Fibroblast of lung (primary cell): ENCODE measurements at regions not wholly inside any gene's neighbourhood (a gene's known extent, or its start where the extent isn't known, plus 50 kb on each side); places are given as distances from the start of the nearest gene placed in this dataset.

Experiments
- DNase-seq, 2 donors: peaks; one replicate each; pipeline versions ENCODE4 v3.0.0 to v3.0.0-alpha.2; 2010; ENCODE audit warnings: low read depth in 2 of 2
- H2AFZ ChIP-seq: 2 replicates; pipeline ENCODE4 v1.5.1; 2012; ENCODE audit warnings: low read length, control low read depth, inconsistent platforms
- H3K27ac ChIP-seq: 2 replicates; pipeline ENCODE4 v1.5.1; 2011; ENCODE audit warnings: low read length, control low read depth; ENCODE audit not compliant: insufficient read depth
- H3K27me3 ChIP-seq: 2 replicates; pipeline ENCODE4 v1.5.1; 2011; ENCODE audit warnings: mild to moderate bottlenecking, low read length; ENCODE audit not compliant: control insufficient read depth, insufficient read depth
- H3K36me3 ChIP-seq: 2 replicates; pipeline ENCODE4 v1.5.1; 2011; ENCODE audit warnings: low read length; ENCODE audit not compliant: control insufficient read depth, insufficient read depth
- H3K4me1 ChIP-seq: 2 replicates; pipeline ENCODE4 v1.5.1; 2011; ENCODE audit warnings: low read length; ENCODE audit not compliant: control insufficient read depth, insufficient read depth; ENCODE audit errors: extremely low read depth
- H3K4me2 ChIP-seq: 2 replicates; pipeline ENCODE4 v1.5.1; 2011; ENCODE audit warnings: low read length, control low read depth; ENCODE audit not compliant: insufficient read depth; ENCODE audit errors: extremely low read depth
- H3K4me3 ChIP-seq, 4 experiments: fragments of 200-600 bp in 1 of 4; sonication (generic) in 1 of 4; replicated peaks in 1 of 4; 2 replicates each; pipeline ENCODE4 v1.5.1; 2011 to 2016; ENCODE audit warnings: low read length in 4 of 4, low read depth in 3 of 4, mild to moderate bottlenecking in 3 of 4, control low read depth in 2 of 4, inconsistent platforms in 1 of 4, mixed read lengths in 1 of 4; ENCODE audit not compliant: insufficient read depth in 1 of 4; ENCODE audit errors: control extremely low read depth in 1 of 4
- H3K79me2 ChIP-seq: 2 replicates; pipeline ENCODE4 v1.5.1; 2012; ENCODE audit warnings: mild to moderate bottlenecking, low read length, inconsistent platforms; ENCODE audit not compliant: control insufficient read depth, insufficient read depth
- H3K9ac ChIP-seq: 2 replicates; pipeline ENCODE4 v1.5.1; 2011; ENCODE audit warnings: mild to moderate bottlenecking, low read length, control low read depth; ENCODE audit not compliant: insufficient read depth
- H3K9me3 ChIP-seq: 2 replicates; pipeline ENCODE4 v1.5.1; 2012; ENCODE audit warnings: low read depth, low read length; ENCODE audit not compliant: control insufficient read depth, insufficient read depth
- H4K20me1 ChIP-seq: 2 replicates; pipeline ENCODE4 v1.5.1; 2011; ENCODE audit warnings: low read length; ENCODE audit not compliant: control insufficient read depth, insufficient read depth; ENCODE audit errors: extremely low read depth
- EZH2 ChIP-seq: IDR thresholded peaks from 2 replicates; pipeline ENCODE4 v1.5.1; 2012; ENCODE audit warnings: low read length, control low read depth, mild to moderate bottlenecking; ENCODE audit errors: missing control alignments
- TF ChIP-seq, protein P1 (sequence below), 2 donors: IDR thresholded peaks in 1 of 2; conservative IDR thresholded peaks in 1 of 2; 1 replicate in 1 of 2; 2 replicates in 1 of 2; pipeline ENCODE4 v1.5.1; 2011 to 2012; ENCODE audit warnings: low read length in 2 of 2, control low read depth in 1 of 2, inconsistent platforms in 1 of 2, low read depth in 1 of 2, mild to moderate bottlenecking in 1 of 2

DNA sequence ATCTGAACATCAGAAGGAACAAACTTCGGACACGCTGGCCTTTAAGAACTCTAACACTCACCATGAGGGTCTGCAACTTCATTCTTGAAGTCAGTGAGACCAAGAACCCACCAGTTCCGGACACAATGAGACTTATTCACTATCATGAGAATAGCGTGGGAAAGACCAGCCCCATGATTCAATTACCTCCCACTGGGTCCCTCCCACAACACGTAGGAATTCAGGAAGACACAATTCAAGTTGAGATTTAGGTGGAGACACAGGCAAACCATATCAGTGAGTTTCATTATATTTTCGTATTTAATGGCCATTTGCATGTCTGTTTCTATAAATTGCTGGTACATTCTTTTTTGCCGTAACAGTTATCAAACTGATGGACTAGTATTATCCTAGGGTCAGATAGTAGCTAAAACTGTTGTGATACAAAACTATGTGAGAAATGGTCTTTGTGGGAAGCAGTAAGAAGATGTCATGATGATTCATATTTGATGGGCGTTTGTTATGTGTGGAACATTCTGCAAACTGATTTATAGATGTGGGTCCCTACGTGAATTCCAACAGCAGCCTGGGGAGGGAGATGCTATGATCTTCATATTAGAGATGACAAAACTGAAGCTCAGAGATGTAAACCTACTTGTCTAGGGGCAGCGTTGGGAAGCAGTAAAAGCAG is 282.4 kb upstream of the TMEM132C start:
- Histone ChIP-seq H3K4me3 (no peak overlapping the region), H3K9me3 (no peaks in the 10 kb centered on the region), H3K27ac (no peak overlapping the region), H3K27me3 (no peaks in the 10 kb centered on the region), H3K4me1 (no peaks in the 10 kb centered on the region), H3K4me2 (no peak overlapping the region), H4K20me1 (no peaks in the 10 kb centered on the region), H3K9ac (no peak overlapping the region), H3K36me3 (no peaks in the 10 kb centered on the region), H3K79me2 (no peaks in the 10 kb centered on the region), H2AFZ (no peak overlapping the region)
- peak in 1 of 2 donors; percentile 72 for DNase-seq
- TF ChIP-seq, protein P1, sequence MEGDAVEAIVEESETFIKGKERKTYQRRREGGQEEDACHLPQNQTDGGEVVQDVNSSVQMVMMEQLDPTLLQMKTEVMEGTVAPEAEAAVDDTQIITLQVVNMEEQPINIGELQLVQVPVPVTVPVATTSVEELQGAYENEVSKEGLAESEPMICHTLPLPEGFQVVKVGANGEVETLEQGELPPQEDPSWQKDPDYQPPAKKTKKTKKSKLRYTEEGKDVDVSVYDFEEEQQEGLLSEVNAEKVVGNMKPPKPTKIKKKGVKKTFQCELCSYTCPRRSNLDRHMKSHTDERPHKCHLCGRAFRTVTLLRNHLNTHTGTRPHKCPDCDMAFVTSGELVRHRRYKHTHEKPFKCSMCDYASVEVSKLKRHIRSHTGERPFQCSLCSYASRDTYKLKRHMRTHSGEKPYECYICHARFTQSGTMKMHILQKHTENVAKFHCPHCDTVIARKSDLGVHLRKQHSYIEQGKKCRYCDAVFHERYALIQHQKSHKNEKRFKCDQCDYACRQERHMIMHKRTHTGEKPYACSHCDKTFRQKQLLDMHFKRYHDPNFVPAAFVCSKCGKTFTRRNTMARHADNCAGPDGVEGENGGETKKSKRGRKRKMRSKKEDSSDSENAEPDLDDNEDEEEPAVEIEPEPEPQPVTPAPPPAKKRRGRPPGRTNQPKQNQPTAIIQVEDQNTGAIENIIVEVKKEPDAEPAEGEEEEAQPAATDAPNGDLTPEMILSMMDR (conservative IDR thresholded peaks at IDR 0.05 in 1 of 2, IDR thresholded peaks at IDR 0.05 in 1 of 2; ENCODE audit: low read depth in 1 of 2, low read length in 2 of 2): no peak
- no peak for TF ChIP-seq EZH2

DNA sequence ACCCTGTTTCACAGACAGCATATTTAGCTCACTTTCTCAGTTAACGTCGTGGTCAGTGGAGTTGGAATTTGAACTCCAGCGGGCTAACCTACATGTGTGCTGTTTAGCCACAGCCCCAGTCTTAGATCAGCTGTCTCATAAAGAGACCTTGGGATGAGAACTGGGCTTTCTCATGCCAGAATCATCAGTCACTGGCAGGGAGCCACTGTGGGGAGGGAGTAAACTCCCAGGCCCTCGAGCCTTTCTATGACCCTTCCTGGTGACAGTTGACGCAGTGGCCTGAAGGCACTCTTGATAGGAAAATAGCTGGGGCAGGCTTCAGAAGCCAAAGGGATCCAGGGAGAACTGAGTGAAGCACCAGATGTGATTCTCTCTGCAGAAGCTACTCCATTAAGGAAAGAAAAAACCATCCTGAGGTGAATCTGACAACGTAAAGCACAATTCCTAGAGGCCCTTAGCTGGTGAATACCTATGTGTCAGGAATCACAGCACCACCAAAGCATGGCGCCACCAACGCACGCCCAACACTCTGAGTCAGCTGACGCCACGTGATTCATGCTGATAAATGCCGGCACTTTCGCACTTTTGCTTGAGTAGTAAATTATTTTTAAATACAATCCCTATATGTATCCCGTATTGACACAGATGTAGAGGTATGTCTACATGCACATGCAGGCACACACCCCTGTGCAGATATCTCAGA is 279.6 kb upstream of the TMEM132C start:
- H3K4me2 ChIP-seq: no peak overlapping the region
- H3K9ac ChIP-seq: no peak overlapping the region
- H3K79me2 ChIP-seq: no peaks in the 10 kb centered on the region
- no peaks in the 10 kb centered on the region for H3K4me1 ChIP-seq
- H3K27me3 ChIP-seq: no peaks in the 10 kb centered on the region
- H4K20me1 ChIP-seq: no peaks in the 10 kb centered on the region
- DNase-seq: peak in 1 of 2 donors; percentile 78
- no peak overlapping the region for H3K4me3 ChIP-seq
- TF ChIP-seq, protein P1 (conservative IDR thresholded peaks at IDR 0.05 in 1 of 2, IDR thresholded peaks at IDR 0.05 in 1 of 2; ENCODE audit: low read depth in 1 of 2, low read length in 2 of 2): no peak
- no peak for TF ChIP-seq EZH2
- no peaks in the 10 kb centered on the region for H3K36me3 ChIP-seq
- no peak overlapping the region for H3K27ac ChIP-seq
- H3K9me3 ChIP-seq: no peaks in the 10 kb centered on the region
- no peak overlapping the region for H2AFZ ChIP-seq

DNA sequence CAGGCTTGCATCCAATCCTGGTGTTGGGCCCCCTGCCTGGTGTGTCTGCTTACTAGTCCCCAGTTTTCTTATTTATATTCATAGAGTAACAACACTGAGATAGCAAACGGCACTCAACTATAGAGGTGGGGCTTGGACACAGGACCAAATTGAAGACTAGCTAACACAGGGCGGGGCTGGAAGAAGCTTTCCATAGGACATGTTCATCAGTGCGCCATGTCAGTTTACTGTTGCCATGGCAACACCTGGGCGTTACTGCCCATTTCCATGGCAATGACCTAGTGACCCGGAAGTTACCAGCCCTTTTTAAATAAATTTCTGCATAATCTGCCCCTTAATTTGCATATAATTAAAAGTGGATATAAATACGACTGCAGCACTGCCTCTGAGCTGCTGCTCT is 275.5 kb upstream of the TMEM132C start:
- Histone ChIP-seq H3K36me3 (no peaks in the 10 kb centered on the region), H3K79me2 (no peaks in the 10 kb centered on the region), H3K4me3 (no peak overlapping the region), H3K4me1 (no peaks in the 10 kb centered on the region), H2AFZ (no peak overlapping the region), H3K27me3 (no peaks in the 10 kb centered on the region), H4K20me1 (no peaks in the 10 kb centered on the region), H3K4me2 (no peak overlapping the region), H3K27ac (no peak overlapping the region), H3K9me3 (no peaks in the 10 kb centered on the region), H3K9ac (no peak overlapping the region)
- DNase-seq: no peak
- no peak for TF ChIP-seq EZH2
- TF ChIP-seq, protein P1 (conservative IDR thresholded peaks at IDR 0.05 in 1 of 2, IDR thresholded peaks at IDR 0.05 in 1 of 2; ENCODE audit: low read depth in 1 of 2, low read length in 2 of 2): no peak
